ENCODE measurements at regions not wholly inside any gene's neighbourhood (a gene's known extent, or its start where the extent isn't known, plus 50 kb on each side); places are given as distances from the start of the nearest gene placed in this dataset.
"Not testable (repeated sequence)": the region's sequence is repeated elsewhere in the genome, so short reads cannot be mapped to it uniquely, and the experiment has no call there.

GRCh38 chr22:48821727-48822126 is 1005.9 kb downstream of the BRD1 start:
- no peak overlapping the region for H3K27ac ChIP-seq (ENCODE audit: low read depth in 2 of 2, low read length in 2 of 2)
- H3K9ac ChIP-seq (ENCODE audit: low read depth in 1 of 2, low read length in 2 of 2), result no peak overlapping the region
- no peaks in the 10 kb centered on the region for H3K4me1 ChIP-seq (ENCODE audit: control insufficient read depth in 2 of 2, insufficient read depth in 2 of 2, low read length in 2 of 2)
- H3K4me3 ChIP-seq (ENCODE audit: low read length in 2 of 2), result no peak overlapping the region
- no peaks in the 10 kb centered on the region for H3K36me3 ChIP-seq (ENCODE audit: control insufficient read depth in 2 of 2, insufficient read depth in 2 of 2, low read length in 2 of 2)
- H3K27me3 ChIP-seq (ENCODE audit: control insufficient read depth in 2 of 2, insufficient read depth in 2 of 2, low read length in 2 of 2), result no peaks in the 10 kb centered on the region
- H3K9me3 ChIP-seq (ENCODE audit: control insufficient read depth in 2 of 2, low read length in 2 of 2), result no peaks in the 10 kb centered on the region

GRCh38 chr22:48821346-48821690 is 1006.4 kb downstream of the BRD1 start:
- Histone ChIP-seq H3K9ac (ENCODE audit: low read depth in 1 of 2, low read length in 2 of 2) (no peak overlapping the region), H3K36me3 (ENCODE audit: control insufficient read depth in 2 of 2, insufficient read depth in 2 of 2, low read length in 2 of 2) (no peaks in the 10 kb centered on the region), H3K4me3 (ENCODE audit: low read length in 2 of 2) (no peak overlapping the region), H3K27me3 (ENCODE audit: control insufficient read depth in 2 of 2, insufficient read depth in 2 of 2, low read length in 2 of 2) (no peaks in the 10 kb centered on the region), H3K4me1 (ENCODE audit: control insufficient read depth in 2 of 2, insufficient read depth in 2 of 2, low read length in 2 of 2) (no peaks in the 10 kb centered on the region), H3K27ac (ENCODE audit: low read depth in 2 of 2, low read length in 2 of 2) (no peak overlapping the region), H3K9me3 (ENCODE audit: control insufficient read depth in 2 of 2, low read length in 2 of 2) (no peaks in the 10 kb centered on the region)

DNA sequence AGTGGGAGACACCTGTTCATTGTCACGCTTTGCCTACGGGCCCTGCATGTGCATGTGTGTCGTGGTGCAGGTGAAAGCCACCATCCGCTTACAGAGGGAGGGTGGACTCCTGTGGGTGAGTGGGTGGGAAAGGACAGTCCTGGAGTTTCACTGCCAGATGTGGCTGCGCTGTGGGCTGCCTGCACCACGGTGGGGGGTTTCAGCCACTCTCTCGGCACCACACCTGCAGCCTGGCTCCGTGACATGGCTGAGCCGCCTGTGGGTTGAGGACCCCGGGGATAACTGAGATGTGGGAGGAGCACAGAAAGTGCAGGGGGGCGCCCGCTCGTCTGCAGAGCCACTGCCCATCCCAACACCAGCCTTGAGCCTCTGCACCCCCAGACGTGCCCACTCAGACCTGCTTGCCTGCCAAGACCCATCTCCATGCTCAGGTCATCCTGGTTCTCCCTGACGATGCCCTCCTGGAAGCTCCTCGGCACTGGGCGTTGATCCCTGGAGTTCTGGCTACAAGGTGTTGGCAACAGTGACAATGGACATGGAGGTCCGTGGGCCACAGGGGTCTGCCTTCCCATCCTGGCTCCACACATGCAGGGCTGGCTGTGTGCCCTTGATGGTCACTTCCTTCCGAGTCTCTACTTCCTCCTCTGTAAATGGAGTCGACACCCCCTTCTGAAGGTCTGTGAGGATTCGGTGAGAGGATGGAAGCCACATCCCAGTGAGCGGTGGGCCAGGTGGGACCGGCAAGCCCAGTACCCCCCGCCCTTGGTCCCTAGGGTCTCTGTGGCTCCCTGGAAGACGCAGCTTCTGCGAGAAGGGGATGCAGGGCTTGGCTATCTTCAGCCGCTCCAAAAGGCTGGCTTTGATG is 1007.0 kb downstream of the BRD1 start:
- no peak overlapping the region for H3K9ac ChIP-seq (ENCODE audit: low read depth in 1 of 2, low read length in 2 of 2)
- H3K36me3 ChIP-seq (ENCODE audit: control insufficient read depth in 2 of 2, insufficient read depth in 2 of 2, low read length in 2 of 2), result no peaks in the 10 kb centered on the region
- H3K27ac ChIP-seq (ENCODE audit: low read depth in 2 of 2, low read length in 2 of 2), result no peak overlapping the region
- no peaks in the 10 kb centered on the region for H3K9me3 ChIP-seq (ENCODE audit: control insufficient read depth in 2 of 2, low read length in 2 of 2)
- no peaks in the 10 kb centered on the region for H3K27me3 ChIP-seq (ENCODE audit: control insufficient read depth in 2 of 2, insufficient read depth in 2 of 2, low read length in 2 of 2)
- no peaks in the 10 kb centered on the region for H3K4me1 ChIP-seq (ENCODE audit: control insufficient read depth in 2 of 2, insufficient read depth in 2 of 2, low read length in 2 of 2)
- H3K4me3 ChIP-seq (ENCODE audit: low read length in 2 of 2), result no peak overlapping the region

DNA sequence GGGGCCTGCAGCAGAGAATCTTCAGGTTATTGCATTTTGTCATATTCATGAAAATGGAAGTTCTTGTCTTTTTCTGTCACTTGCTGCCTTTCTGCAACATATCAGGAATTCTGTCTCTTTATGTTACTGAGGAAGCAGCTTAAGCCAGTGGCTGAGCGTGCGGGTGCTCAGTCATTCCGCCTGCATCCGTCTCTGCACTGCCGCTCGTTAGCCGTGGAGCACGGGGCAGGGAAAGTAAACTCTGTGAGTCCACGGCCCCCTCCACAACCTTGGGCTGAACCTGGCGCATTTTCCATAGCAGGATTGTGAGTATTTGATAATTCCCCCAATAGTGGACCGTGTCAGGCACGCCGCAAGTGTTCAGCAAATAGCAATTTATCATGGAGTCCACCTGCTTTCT is 1007.7 kb downstream of the BRD1 start:
- H3K9me3 ChIP-seq (ENCODE audit: control insufficient read depth in 2 of 2, low read length in 2 of 2), result no peaks in the 10 kb centered on the region
- H3K27ac ChIP-seq (ENCODE audit: low read depth in 2 of 2, low read length in 2 of 2), result no peak overlapping the region
- H3K9ac ChIP-seq (ENCODE audit: low read depth in 1 of 2, low read length in 2 of 2), result no peak overlapping the region
- H3K4me3 ChIP-seq (ENCODE audit: low read length in 2 of 2), result no peak overlapping the region
- H3K36me3 ChIP-seq (ENCODE audit: control insufficient read depth in 2 of 2, insufficient read depth in 2 of 2, low read length in 2 of 2), result no peaks in the 10 kb centered on the region
- no peaks in the 10 kb centered on the region for H3K27me3 ChIP-seq (ENCODE audit: control insufficient read depth in 2 of 2, insufficient read depth in 2 of 2, low read length in 2 of 2)
- H3K4me1 ChIP-seq (ENCODE audit: control insufficient read depth in 2 of 2, insufficient read depth in 2 of 2, low read length in 2 of 2), result no peaks in the 10 kb centered on the region

GRCh38 chr22:48819232-48819631 is 1008.4 kb downstream of the BRD1 start:
- Histone ChIP-seq H3K27ac (ENCODE audit: low read depth in 2 of 2, low read length in 2 of 2) (no peak overlapping the region), H3K4me1 (ENCODE audit: control insufficient read depth in 2 of 2, insufficient read depth in 2 of 2, low read length in 2 of 2) (no peaks in the 10 kb centered on the region), H3K36me3 (ENCODE audit: control insufficient read depth in 2 of 2, insufficient read depth in 2 of 2, low read length in 2 of 2) (no peaks in the 10 kb centered on the region), H3K9ac (ENCODE audit: low read depth in 1 of 2, low read length in 2 of 2) (no peak overlapping the region), H3K9me3 (ENCODE audit: control insufficient read depth in 2 of 2, low read length in 2 of 2) (no peaks in the 10 kb centered on the region), H3K27me3 (ENCODE audit: control insufficient read depth in 2 of 2, insufficient read depth in 2 of 2, low read length in 2 of 2) (no peaks in the 10 kb centered on the region), H3K4me3 (ENCODE audit: low read length in 2 of 2) (no peak overlapping the region)

DNA sequence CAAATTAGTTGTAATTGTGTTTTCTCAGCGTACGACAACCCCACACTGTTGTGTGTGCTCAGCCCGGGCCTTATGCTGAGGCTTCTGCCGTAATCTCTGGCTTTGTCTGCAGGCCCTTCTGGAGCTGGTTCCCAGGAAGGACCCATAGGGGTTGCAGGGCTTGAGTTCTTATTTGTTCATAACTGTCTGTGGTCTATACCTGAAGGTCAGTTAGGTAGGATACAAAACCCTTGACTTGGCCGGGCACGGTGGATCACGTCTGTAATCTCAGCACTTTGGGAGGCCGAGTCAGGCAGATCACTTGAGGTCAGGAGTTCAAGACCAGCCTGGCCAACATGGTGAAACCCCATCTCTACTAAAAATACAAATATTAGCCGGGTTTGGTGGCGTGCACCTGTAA is 1010.2 kb downstream of the BRD1 start:
- not testable (repeated sequence) for H3K27me3 ChIP-seq (ENCODE audit: control insufficient read depth in 2 of 2, insufficient read depth in 2 of 2, low read length in 2 of 2); H3K9ac ChIP-seq (ENCODE audit: low read depth in 1 of 2, low read length in 2 of 2); H3K4me3 ChIP-seq (ENCODE audit: low read length in 2 of 2); H3K36me3 ChIP-seq (ENCODE audit: control insufficient read depth in 2 of 2, insufficient read depth in 2 of 2, low read length in 2 of 2); H3K27ac ChIP-seq (ENCODE audit: low read depth in 2 of 2, low read length in 2 of 2); H3K4me1 ChIP-seq (ENCODE audit: control insufficient read depth in 2 of 2, insufficient read depth in 2 of 2, low read length in 2 of 2); H3K9me3 ChIP-seq (ENCODE audit: control insufficient read depth in 2 of 2, low read length in 2 of 2)

- H3K9ac ChIP-seq (ENCODE audit: low read depth in 1 of 2, low read length in 2 of 2), result no peak overlapping the region
- no peak overlapping the region for H3K27ac ChIP-seq (ENCODE audit: low read depth in 2 of 2, low read length in 2 of 2)
- H3K27me3 ChIP-seq (ENCODE audit: control insufficient read depth in 2 of 2, insufficient read depth in 2 of 2, low read length in 2 of 2), result peaks cover 0 to 2% of the 10 kb centered on the region in 2 donors
- no peaks in the 10 kb centered on the region for H3K4me1 ChIP-seq (ENCODE audit: control insufficient read depth in 2 of 2, insufficient read depth in 2 of 2, low read length in 2 of 2)
- H3K4me3 ChIP-seq (ENCODE audit: low read length in 2 of 2), result no peak overlapping the region
- H3K9me3 ChIP-seq (ENCODE audit: control insufficient read depth in 2 of 2, low read length in 2 of 2), result no peaks in the 10 kb centered on the region
- no peaks in the 10 kb centered on the region for H3K36me3 ChIP-seq (ENCODE audit: control insufficient read depth in 2 of 2, insufficient read depth in 2 of 2, low read length in 2 of 2)
Observed at GRCh38 chr22:48811885-48812284, 1015.8 kb downstream of the BRD1 start.

DNA sequence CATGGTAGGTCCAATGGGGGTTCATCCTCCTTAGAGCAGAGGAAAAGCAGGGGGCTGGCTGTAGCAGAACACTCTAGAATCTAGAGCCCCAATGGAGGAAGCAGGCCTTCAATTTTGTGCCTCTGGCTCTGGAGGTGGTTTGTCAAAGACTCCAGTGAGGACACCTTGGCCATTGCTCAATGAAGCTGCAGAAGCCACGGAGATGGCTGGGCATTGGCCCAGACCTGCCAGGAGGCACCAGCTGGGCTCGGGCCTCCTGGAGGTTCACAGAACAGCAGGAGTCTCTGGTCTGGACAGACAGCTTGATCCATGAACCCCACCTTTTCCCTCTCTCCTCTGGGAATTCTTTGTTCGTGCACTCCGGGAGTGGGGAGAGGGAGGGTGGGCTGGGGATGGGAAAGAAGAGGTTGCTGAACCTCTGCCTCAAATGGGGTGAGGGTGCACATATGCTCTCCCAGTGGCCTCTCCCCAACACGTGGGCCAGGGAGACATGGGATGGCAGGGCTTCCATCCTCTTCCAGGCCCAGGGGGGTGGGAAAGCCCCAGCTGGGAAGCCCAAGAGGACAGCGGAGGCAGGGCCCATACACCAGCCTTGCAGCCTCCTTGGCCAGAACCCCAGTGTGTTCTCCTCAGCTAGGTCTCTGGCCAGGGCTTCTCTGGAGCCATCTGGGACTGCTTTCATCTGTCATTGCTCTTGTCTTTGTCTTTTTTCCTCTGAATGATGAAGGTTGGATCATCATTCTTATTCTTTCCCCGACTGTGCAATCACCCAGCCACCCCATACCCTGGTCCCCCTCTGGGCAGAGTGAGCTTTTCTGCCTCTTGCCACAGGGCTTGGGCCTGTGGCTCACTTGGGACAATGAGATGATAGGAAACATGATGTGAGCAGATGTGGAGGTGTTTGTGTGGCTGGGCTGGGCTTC is 1019.4 kb downstream of the BRD1 start:
- no peak overlapping the region for H3K9ac ChIP-seq (ENCODE audit: low read depth in 1 of 2, low read length in 2 of 2)
- H3K4me3 ChIP-seq (ENCODE audit: low read length in 2 of 2), result no peak overlapping the region
- H3K36me3 ChIP-seq (ENCODE audit: control insufficient read depth in 2 of 2, insufficient read depth in 2 of 2, low read length in 2 of 2), result no peaks in the 10 kb centered on the region
- H3K27ac ChIP-seq (ENCODE audit: low read depth in 2 of 2, low read length in 2 of 2), result no peak overlapping the region
- peaks cover 0 to 2% of the 10 kb centered on the region in 2 donors for H3K27me3 ChIP-seq (ENCODE audit: control insufficient read depth in 2 of 2, insufficient read depth in 2 of 2, low read length in 2 of 2)
- H3K9me3 ChIP-seq (ENCODE audit: control insufficient read depth in 2 of 2, low read length in 2 of 2), result no peaks in the 10 kb centered on the region
- H3K4me1 ChIP-seq (ENCODE audit: control insufficient read depth in 2 of 2, insufficient read depth in 2 of 2, low read length in 2 of 2), result no peaks in the 10 kb centered on the region

GRCh38 chr22:48807155-48807554 is 1020.5 kb downstream of the BRD1 start:
- Histone ChIP-seq H3K4me1 (ENCODE audit: control insufficient read depth in 2 of 2, insufficient read depth in 2 of 2, low read length in 2 of 2) (no peaks in the 10 kb centered on the region), H3K27ac (ENCODE audit: low read depth in 2 of 2, low read length in 2 of 2) (no peak overlapping the region), H3K27me3 (ENCODE audit: control insufficient read depth in 2 of 2, insufficient read depth in 2 of 2, low read length in 2 of 2) (peaks cover 0 to 2% of the 10 kb centered on the region in 2 donors), H3K9me3 (ENCODE audit: control insufficient read depth in 2 of 2, low read length in 2 of 2) (no peaks in the 10 kb centered on the region), H3K36me3 (ENCODE audit: control insufficient read depth in 2 of 2, insufficient read depth in 2 of 2, low read length in 2 of 2) (no peaks in the 10 kb centered on the region), H3K4me3 (ENCODE audit: low read length in 2 of 2) (no peak overlapping the region), H3K9ac (ENCODE audit: low read depth in 1 of 2, low read length in 2 of 2) (no peak overlapping the region)

DNA sequence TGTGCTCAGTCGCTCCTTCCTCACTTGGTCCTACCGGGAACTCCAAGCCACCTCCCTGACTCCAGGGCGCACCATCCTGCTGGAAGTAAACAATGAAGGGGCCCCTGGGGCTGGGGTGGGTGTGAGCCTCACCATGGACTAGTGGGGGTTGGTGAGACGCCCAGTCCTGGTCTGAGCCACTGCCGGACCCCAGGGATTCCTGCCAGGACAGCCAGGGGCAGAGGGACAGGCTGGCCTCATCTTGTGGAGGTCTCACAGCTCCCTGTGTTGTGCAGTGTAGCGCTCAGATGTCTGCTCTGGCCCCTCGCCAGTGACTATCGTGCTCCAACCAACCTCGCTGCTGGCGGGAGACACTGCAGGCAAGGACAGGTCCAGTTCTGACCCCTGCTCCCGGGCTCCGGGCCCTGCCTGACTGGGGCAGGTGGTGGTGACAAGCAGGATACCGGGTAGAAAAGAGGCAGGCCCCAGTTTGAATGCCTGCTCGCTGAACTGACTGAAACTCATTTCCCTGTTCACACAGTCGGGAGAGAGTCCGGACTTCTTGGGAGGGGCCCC is 1021.4 kb downstream of the BRD1 start:
- H3K27ac ChIP-seq (ENCODE audit: low read depth in 2 of 2, low read length in 2 of 2), result no peak overlapping the region
- H3K9me3 ChIP-seq (ENCODE audit: control insufficient read depth in 2 of 2, low read length in 2 of 2), result no peaks in the 10 kb centered on the region
- no peak overlapping the region for H3K9ac ChIP-seq (ENCODE audit: low read depth in 1 of 2, low read length in 2 of 2)
- H3K4me3 ChIP-seq (ENCODE audit: low read length in 2 of 2), result no peak overlapping the region
- H3K27me3 ChIP-seq (ENCODE audit: control insufficient read depth in 2 of 2, insufficient read depth in 2 of 2, low read length in 2 of 2), result peaks cover 0 to 2% of the 10 kb centered on the region in 2 donors
- H3K4me1 ChIP-seq (ENCODE audit: control insufficient read depth in 2 of 2, insufficient read depth in 2 of 2, low read length in 2 of 2), result no peaks in the 10 kb centered on the region
- no peaks in the 10 kb centered on the region for H3K36me3 ChIP-seq (ENCODE audit: control insufficient read depth in 2 of 2, insufficient read depth in 2 of 2, low read length in 2 of 2)
